Ectodermal cell (in vitro differentiated cells): ENCODE measurements at regions not wholly inside any gene's neighbourhood (a gene's known extent, or its start where the extent isn't known, plus 50 kb on each side); places are given as distances from the start of the nearest gene placed in this dataset.
"Not testable (repeated sequence)": the region's sequence is repeated elsewhere in the genome, so short reads cannot be mapped to it uniquely, and the experiment has no call there.

Experiments
- H3K27ac ChIP-seq: 2 replicates; pipeline ENCODE4 v1.7.0; 2013; ENCODE audit warnings: mild to moderate bottlenecking, low read depth, low read length; ENCODE audit not compliant: insufficient read depth, poor library complexity, severe bottlenecking
- H3K27me3 ChIP-seq: 2 replicates; pipeline ENCODE4 v1.7.0; 2013; ENCODE audit warnings: mild to moderate bottlenecking, low read length; ENCODE audit not compliant: insufficient read depth, control insufficient read depth, poor library complexity, severe bottlenecking
- H3K36me3 ChIP-seq: one replicate; pipeline ENCODE4 v1.7.0; 2013; ENCODE audit warnings: low read length; ENCODE audit not compliant: control insufficient read depth, insufficient read depth
- H3K4me1 ChIP-seq: one replicate; pipeline ENCODE4 v1.7.0; 2013; ENCODE audit warnings: low read length; ENCODE audit not compliant: control insufficient read depth, insufficient read depth
- H3K4me3 ChIP-seq: 2 replicates; pipeline ENCODE4 v1.7.0; 2013; ENCODE audit warnings: low read depth, low read length, control low read depth; ENCODE audit not compliant: insufficient read depth
- H3K9me3 ChIP-seq: 2 replicates; pipeline ENCODE4 v1.7.0; 2013; ENCODE audit warnings: mild to moderate bottlenecking, low read length, moderate library complexity; ENCODE audit not compliant: control insufficient read depth
- WGBS, 2 experiments: methylation state at CpG; one replicate each; pipeline ENCODE4 v1.1.7; 2013; ENCODE audit warnings: missing lambda C conversion rate in 2 of 2; 5-methylcytosine and 5-hydroxymethylcytosine counted together

DNA sequence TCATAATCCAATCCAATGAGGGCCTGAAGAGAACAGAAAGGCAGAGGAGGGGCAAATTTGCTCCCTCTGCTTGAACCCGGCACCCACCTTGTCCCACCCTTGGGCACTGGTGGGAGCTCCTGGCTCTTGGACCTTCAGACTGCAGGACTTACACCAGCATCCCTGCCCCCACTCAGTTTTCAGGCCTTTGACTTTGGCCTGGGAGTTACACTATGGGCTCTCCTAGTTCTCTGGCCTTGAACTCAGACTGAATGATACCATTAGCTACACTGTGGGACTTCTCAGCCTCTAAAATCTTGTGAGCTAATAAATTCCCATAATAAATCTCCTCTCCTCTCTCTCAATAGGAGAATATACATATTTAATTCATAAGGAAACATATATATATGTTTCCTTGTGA is 114.4 kb downstream of the AHR start:
- Histone ChIP-seq H3K9me3 (no peaks in the 10 kb centered on the region), H3K4me3 (no peak overlapping the region), H3K27me3 (no peaks in the 10 kb centered on the region), H3K27ac (no peak overlapping the region), H3K36me3 (no peaks in the 10 kb centered on the region), H3K4me1 (no peaks in the 10 kb centered on the region)
- 89 to 96% methylated on average over 1 of the region's 1 CpG for WGBS, 2 experiments

DNA sequence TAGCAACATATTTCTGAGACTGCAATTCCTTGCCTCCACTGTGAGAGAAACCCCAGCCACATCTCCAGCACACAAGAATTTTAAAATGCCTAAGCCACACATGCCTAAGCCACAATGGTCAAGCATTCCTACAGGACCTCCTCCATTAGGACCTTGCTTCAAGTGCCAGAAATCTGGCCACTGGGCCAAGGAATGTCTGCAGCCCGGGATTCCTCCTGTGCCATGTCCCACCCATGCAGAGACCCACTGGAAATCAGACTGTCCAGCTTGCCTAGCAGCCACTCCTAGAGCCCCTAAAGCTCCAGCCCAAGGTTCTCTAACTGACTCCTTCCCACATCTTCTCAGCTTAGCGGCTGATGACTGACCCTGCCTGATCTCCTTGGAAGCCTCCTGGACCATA is 117.5 kb downstream of the AHR start:
- WGBS, 2 experiments, result 86 to 93% methylated on average over 2 of the region's 2 CpGs
- Histone ChIP-seq H3K4me1 (no peaks in the 10 kb centered on the region), H3K27ac (no peak overlapping the region), H3K36me3 (no peaks in the 10 kb centered on the region), H3K4me3 (no peak overlapping the region), H3K9me3 (no peaks in the 10 kb centered on the region), H3K27me3 (no peaks in the 10 kb centered on the region)

DNA sequence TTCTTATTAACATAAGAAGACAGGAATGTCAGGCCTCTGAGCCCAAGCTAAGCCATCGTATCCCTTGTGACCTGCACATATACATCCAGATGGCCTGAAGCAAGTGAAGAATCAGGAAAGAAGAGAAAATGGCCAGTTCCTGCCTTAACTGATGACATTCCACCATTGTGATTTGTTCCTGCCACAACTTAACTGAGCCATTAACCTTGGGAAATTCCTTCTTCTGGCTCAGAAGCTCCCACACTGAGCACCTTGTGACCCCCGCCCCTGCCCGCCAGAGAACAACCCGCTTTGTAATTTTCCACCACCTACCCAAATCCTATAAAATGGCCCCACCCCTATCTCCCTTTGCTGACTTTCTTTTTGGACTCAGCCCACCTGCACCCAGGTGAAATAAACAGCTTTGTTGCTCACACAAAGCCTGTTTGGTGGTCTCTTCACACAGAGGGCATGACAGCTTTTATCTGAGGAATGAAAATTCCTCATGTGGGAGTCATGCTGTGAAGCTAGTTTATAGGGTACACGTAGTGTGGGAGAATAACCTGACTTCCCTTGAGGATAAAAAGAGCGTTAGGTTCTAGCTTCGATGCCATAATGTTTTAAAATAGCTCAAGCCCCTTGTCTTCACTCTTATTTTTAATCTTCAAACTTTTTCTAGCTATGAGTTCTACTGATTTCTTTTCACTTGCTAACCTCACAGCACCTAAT is 122.0 kb downstream of the AHR start:
- H3K9me3 ChIP-seq, H3K27me3 ChIP-seq, H3K4me3 ChIP-seq, H3K36me3 ChIP-seq, H3K4me1 ChIP-seq, H3K27ac ChIP-seq: not testable (repeated sequence)
- 83% methylated on average over 7 of the region's 7 CpGs for WGBS, 2 experiments

DNA sequence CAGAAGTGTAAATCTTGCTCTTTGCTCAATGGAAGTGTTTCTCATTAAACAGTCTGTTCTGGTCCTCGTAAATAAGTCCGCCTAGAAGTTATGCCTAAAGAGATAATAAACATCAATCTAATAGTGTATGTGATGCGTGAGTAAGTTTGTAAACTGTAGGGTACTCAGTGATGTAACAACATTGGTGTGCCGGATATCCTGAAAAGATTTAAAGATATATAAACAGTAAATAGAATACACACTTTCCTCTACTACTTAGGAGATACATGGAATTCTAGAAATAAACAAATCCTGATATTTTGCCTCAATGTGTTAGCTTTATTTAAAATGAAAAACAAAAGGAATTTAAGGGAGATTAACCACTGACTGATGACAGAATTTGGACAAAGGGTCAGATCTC is 123.5 kb downstream of the AHR start:
- Histone ChIP-seq H3K9me3 (no peaks in the 10 kb centered on the region), H3K36me3 (no peaks in the 10 kb centered on the region), H3K4me1 (no peaks in the 10 kb centered on the region), H3K4me3 (no peak overlapping the region), H3K27ac (no peak overlapping the region), H3K27me3 (no peaks in the 10 kb centered on the region)
- 94% methylated on average over 2 of the region's 4 CpGs; no CpG with 5 or more reads in 1 of the 2 experiments for WGBS, 2 experiments

DNA sequence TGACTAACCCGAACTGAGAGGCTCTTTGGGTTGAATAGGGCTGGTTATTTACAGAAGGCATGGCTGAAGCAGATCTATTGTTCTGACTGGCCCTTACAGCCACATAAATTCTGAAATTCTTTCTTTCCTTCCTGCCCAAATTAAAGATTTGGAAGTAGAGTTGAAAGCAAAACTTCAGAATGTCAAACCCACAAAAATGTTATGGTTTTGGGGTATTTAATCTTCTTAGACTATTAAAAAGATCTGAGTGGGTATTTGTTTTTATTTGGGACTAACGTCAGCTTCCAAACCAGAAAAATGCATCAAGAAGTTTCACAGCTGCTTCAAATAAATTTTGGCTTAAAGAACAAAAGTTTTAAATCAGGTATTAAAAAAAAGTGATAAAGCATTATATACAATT is 124.5 kb downstream of the AHR start:
- Histone ChIP-seq H3K4me3 (no peak overlapping the region), H3K27me3 (no peaks in the 10 kb centered on the region), H3K4me1 (no peaks in the 10 kb centered on the region), H3K27ac (no peak overlapping the region), H3K9me3 (no peaks in the 10 kb centered on the region), H3K36me3 (no peaks in the 10 kb centered on the region)
- WGBS, 2 experiments, result 87 to 91% methylated on average over 2 of the region's 2 CpGs

DNA sequence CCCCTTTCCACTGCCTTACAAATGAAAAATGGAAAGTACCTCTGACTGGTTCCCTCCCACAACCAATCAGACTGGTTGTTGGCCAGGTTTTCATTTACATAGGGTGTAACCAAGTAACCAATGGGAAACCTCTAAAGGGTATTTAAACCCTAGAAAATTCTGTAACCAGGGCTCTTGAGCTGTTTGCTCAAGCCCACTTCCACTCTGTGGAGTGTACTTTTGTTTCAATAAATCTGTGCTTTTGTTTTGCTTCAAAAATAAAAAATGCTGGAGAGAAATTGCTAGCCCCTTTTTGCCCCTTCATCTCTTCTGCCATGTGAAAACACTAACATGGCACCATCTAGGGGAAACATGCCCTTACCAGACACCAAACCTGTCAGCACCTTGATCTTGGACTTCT is 129.5 kb downstream of the AHR start:
- Histone ChIP-seq H3K36me3 (no peaks in the 10 kb centered on the region), H3K4me1 (no peaks in the 10 kb centered on the region), H3K27me3 (no peaks in the 10 kb centered on the region), H3K4me3 (no peak overlapping the region), H3K27ac (no peak overlapping the region), H3K9me3 (no peaks in the 10 kb centered on the region)

DNA sequence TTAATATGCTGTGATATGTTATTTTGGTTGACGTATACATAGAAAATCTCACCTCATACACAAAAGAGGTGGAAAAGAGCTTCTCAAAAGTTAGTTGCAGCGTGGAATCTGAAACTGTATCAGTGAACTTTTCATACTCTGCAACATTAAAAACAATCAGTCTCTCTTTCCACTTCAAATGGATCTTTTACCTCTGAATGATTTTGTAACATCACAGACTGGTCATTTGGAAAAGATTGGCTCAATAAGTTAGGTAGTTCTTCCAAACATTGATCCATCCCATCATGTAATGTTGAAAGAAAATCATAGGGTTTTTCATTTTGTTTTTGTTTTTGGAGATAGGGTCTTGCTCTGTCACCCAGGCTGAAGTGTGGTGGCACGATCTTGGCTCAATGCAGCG is 131.1 kb downstream of the AHR start:
- Histone ChIP-seq H3K27me3 (no peaks in the 10 kb centered on the region), H3K9me3 (no peaks in the 10 kb centered on the region), H3K36me3 (no peaks in the 10 kb centered on the region), H3K27ac (no peak overlapping the region), H3K4me3 (no peak overlapping the region), H3K4me1 (no peaks in the 10 kb centered on the region)
- WGBS, 2 experiments, result 61 to 66% methylated on average over 3 of the region's 4 CpGs

DNA sequence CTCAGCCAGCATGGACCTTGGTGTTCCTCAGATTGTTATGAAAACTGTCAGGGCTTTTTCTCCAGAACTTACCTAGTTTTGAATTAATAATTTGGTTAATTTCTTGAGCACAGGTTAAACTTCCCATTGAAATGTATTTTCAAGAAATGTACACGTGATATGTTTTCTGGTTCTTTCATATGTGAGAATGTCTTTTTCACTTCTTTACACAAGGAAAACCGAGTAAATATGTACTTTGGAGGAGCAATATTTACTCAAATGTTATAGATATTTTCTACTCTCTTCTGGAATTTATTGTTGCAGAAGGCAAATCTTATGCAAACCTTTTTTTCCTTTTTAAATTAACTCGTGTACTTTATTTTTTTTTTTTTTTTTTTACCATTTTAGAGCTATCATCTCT is 134.3 kb downstream of the AHR start:
- H3K4me1 ChIP-seq, result no peaks in the 10 kb centered on the region
- 65 to 83% methylated on average over 1 to 2 of the region's 3 CpGs for WGBS, 2 experiments
- no peaks in the 10 kb centered on the region for H3K36me3 ChIP-seq
- no peaks in the 10 kb centered on the region for H3K27me3 ChIP-seq
- no peaks in the 10 kb centered on the region for H3K9me3 ChIP-seq
- H3K4me3 ChIP-seq, result no peak overlapping the region
- no peak overlapping the region for H3K27ac ChIP-seq

DNA sequence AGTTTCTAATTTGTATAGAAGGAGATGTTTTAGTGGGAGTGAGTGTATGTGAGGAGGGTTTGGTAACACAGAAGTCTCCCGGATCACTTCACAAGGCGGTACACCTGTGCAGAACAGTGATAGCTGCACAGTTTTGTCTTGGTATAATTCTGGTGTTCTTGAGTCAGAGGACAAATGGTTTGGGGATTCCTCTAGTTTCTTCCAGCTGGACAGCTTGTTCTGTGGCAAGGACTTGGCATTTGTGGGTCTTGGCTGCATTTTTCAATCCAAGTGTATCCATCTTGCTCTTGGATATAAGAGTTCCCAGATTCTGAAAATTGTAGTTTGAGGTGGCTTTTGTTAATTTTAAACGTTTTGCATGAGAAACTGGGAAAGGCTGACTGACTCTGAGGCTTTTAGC is 135.7 kb downstream of the AHR start:
- no peak overlapping the region for H3K4me3 ChIP-seq
- no peaks in the 10 kb centered on the region for H3K27me3 ChIP-seq
- WGBS, 2 experiments, result 93% methylated on average over 3 of the region's 3 CpGs
- no peaks in the 10 kb centered on the region for H3K36me3 ChIP-seq
- no peak overlapping the region for H3K27ac ChIP-seq
- no peaks in the 10 kb centered on the region for H3K4me1 ChIP-seq
- no peaks in the 10 kb centered on the region for H3K9me3 ChIP-seq

DNA sequence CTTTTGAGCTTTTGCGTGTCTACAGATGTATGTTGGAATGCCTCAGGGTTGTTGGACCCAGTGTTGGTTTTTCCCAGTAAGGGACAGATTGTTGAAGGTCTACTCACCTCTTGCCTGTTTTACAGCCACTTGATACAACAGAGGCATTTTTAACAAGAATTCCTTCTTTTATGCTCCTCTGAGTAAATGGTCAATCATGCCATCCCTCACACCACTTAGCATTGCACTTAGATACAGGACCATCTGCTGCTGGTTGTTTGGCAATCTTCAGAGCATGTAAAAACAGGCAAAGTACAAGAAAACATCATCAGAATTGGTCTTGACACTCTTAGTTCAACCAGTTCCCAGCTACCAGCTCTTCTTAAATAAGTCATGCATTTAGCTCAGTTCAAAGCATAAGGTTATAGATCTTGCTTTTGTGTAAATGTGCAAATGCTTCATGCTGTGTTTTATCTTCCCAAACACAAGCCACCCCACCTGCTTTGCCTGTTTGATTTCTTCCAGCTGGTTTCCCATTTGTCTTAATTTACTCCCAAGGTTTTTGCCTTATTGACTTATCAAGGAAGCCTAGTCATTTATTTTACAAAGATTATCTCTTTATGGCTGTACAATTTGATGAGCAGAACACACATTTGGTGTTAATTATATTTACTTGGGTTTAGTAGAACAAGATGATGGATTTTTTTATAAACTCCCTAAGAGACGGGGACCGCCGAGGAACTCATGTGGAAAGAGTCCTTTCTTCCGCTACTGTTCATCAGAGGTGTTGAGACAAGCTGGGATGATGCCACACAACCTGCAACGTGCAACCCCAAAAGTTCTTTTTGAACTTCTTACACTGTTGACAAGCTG is 136.6 kb downstream of the AHR start:
- 95 to 97% methylated on average over 6 of the region's 6 CpGs for WGBS, 2 experiments
- no peak overlapping the region for H3K4me3 ChIP-seq
- H3K4me1 ChIP-seq, result no peaks in the 10 kb centered on the region
- H3K27me3 ChIP-seq, result no peaks in the 10 kb centered on the region
- H3K9me3 ChIP-seq, result no peaks in the 10 kb centered on the region
- H3K36me3 ChIP-seq, result no peaks in the 10 kb centered on the region
- no peak overlapping the region for H3K27ac ChIP-seq
